22Rv1 (cell line): ENCODE measurements at regions not wholly inside any gene's neighbourhood (a gene's known extent, or its start where the extent isn't known, plus 50 kb on each side); places are given as distances from the start of the nearest gene placed in this dataset.

Experiments
- H3K27ac ChIP-seq: fragments of 450-650 bp; 2 replicates; pipeline ENCODE4 v1.5.1; 2017
- ZFX ChIP-seq: fragments of 450-650 bp; IDR thresholded peaks from 2 replicates; pipeline ENCODE4 v1.6.1; 2017; ENCODE audit warnings: antibody characterized with exemption, borderline replicate concordance
- TF ChIP-seq, protein P1 (sequence below): fragments of 450-650 bp; IDR thresholded peaks from 2 replicates; pipeline ENCODE4 v1.5.1; 2017; ENCODE audit warnings: mild to moderate bottlenecking

DNA sequence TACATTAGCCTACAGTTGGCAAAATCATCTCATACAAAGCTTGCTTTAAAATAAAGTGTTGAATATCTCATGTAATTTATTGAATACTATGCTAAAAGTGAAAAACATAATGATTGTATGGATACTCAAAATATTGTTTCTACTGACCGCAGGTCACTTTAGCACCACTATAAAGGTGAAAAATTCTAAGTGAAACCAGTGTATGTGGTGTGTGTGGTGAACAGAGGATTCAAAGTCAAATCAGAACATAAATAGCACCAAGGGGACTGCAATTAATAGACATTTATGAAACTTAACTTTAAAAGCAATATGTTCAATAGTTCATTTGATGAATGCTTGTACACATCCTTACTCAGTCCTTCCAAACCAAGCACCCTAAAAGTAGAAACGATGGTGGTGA is 145.8 kb downstream of the AKAIN1 start:
- no peak for TF ChIP-seq ZFX
- TF ChIP-seq, protein P1, sequence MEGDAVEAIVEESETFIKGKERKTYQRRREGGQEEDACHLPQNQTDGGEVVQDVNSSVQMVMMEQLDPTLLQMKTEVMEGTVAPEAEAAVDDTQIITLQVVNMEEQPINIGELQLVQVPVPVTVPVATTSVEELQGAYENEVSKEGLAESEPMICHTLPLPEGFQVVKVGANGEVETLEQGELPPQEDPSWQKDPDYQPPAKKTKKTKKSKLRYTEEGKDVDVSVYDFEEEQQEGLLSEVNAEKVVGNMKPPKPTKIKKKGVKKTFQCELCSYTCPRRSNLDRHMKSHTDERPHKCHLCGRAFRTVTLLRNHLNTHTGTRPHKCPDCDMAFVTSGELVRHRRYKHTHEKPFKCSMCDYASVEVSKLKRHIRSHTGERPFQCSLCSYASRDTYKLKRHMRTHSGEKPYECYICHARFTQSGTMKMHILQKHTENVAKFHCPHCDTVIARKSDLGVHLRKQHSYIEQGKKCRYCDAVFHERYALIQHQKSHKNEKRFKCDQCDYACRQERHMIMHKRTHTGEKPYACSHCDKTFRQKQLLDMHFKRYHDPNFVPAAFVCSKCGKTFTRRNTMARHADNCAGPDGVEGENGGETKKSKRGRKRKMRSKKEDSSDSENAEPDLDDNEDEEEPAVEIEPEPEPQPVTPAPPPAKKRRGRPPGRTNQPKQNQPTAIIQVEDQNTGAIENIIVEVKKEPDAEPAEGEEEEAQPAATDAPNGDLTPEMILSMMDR, result no peak

DNA sequence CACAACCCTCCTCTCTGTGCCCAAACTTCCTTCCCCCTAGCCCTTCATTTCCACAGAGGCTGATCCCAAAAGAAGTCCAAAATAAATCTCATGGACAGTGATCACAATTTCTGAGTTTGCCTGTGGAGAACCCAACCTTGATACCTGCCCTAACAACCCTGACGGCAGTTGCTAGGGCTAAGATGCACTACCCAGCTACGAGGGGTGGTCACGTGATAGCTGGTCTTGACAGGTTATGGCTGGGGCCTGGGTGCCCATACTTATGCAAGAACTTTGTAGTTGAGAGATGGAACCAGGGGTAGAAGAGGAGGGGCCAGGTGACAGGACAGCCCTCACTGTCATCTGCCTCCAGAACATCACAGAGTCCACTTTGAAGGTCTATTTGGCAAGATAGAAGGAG is 147.9 kb downstream of the AKAIN1 start:
- no peak overlapping the region for H3K27ac ChIP-seq
- TF ChIP-seq, protein P1, result no peak
- no peak for TF ChIP-seq ZFX

More for the DNA sequence above, 145.8 kb downstream of the AKAIN1 start:
- no peak overlapping the region for H3K27ac ChIP-seq

DNA sequence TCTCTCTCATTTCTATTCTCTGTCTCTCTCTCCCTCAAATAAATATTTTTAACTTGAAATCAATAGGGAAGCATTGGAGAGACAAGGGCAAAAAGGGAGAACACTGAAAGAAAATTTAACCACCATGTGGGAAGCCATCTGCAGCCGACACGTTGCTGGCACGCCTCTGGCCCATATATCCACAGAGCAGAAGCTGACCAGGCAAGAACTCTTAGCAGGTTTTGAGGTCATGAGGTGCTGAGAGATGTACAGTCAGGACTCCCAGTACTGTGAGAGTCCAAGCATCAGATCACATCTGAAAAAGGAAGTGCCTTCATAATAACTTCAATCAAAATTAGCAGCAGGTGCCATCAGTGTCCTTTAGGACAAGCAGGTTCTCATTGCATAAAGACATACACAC is 156.6 kb downstream of the AKAIN1 start:
- no peak overlapping the region for H3K27ac ChIP-seq
- TF ChIP-seq, protein P1, result no peak
- TF ChIP-seq ZFX, result no peak

DNA sequence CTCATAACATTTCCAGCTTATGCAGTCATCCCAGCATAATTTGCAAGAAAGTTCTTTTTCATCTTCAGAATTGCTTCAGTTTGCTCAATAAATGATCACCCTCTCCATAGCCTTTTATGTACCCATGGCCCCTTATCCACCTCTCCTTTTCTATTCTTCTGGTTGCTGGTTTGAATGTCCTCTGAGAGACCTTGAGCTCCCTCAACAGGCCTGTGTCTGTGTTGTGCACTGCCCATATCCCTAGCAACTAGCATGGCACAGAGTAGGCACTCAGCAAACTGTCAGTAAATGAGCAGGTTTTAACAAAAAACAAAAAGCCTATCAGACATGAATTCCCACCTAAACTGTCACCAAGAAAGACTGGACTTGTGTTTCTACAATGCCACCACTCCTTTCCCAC is 160.5 kb downstream of the AKAIN1 start:
- TF ChIP-seq, protein P1, result no peak

DNA sequence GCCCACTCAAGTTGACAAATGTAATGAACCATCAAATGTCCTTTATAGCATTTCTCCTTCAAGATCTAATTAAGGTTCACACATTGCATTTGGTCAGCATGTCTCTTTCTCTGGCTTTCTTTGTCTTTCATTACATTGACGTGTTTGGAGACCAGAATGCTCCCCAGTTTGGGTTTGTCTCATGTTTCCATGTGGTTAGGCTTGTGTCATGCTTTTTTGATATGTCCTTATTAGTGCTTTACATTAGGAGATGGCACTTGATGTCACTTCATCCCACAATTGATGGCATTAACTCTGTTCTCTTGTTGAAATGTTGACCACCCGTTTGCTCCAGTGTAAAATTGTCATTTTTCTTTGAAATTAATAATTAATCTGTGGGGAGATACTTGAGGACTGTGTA is 165.8 kb downstream of the AKAIN1 start:
- no peak overlapping the region for H3K27ac ChIP-seq
- TF ChIP-seq, protein P1, result no peak
- no peak for TF ChIP-seq ZFX

More for the DNA sequence above, 160.5 kb downstream of the AKAIN1 start:
- H3K27ac ChIP-seq, result no peak overlapping the region

DNA sequence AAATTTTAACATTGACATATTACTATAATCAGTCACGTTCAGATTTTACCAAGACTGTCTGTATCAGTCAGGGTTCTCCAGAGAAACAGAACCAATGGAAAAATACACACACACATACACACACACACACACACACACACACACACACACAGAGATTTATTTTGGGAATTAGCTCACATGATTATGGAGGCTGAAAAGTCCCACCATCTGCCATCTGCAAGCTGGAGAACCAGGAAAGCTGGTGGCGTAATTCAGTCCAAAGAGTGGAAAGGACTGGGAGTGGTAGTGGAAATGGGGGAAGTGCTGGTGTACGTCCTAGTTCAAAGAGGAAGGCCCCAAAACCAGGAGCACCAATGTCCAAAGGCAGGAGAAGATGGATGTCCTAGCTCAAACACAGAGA is 166.4 kb downstream of the AKAIN1 start:
- TF ChIP-seq, protein P1, result no peak
- TF ChIP-seq ZFX, result no peak
- no peak overlapping the region for H3K27ac ChIP-seq

DNA sequence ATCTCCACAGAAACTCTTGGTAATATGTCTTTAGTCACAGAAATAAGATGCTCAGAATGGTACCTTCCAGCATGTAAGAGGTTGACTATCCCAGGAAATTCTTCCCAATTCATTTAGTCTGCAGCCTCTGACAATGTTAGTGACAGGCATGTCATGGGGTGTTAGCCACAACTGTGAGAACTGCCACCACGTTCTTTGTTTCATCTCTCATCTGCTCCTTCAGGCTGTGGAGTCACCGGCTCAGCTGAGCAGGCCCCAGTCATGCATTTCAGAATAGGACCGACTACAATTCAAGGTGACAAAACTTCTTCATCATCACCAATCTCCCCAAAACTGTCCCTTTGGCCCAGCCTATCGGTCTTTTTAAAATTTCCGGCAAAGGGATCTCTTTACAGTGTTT is 167.5 kb downstream of the AKAIN1 start:
- TF ChIP-seq, protein P1, result no peak
- TF ChIP-seq ZFX, result no peak
- no peak overlapping the region for H3K27ac ChIP-seq
